ENCODE measurements at regions not wholly inside any gene's neighbourhood (a gene's known extent, or its start where the extent isn't known, plus 50 kb on each side); places are given as distances from the start of the nearest gene placed in this dataset.

GRCh38 chr9:109602987-109603386 lies 104.9 kb upstream of the PTPN3 start:
- H3K4me2 ChIP-seq (ENCODE audit: insufficient read depth, low read length) = no peak overlapping the region
- no TSS peak for BruUV-seq (replicated peaks)
- TF ChIP-seq ZNF274 (IDR thresholded peaks at IDR 0.05; ENCODE audit: borderline replicate concordance, low read depth, low read length) (no peak), ZBTB17 (CRISPR knock-in tag; IDR thresholded peaks at IDR 0.05) (no peak), ZNF395 (CRISPR knock-in tag; IDR thresholded peaks at IDR 0.05) (no peak), ZNF212 (CRISPR knock-in tag; IDR thresholded peaks at IDR 0.05) (no peak), ZNF316 (IDR thresholded peaks at IDR 0.05) (no peak), IRF2 (CRISPR knock-in tag; IDR thresholded peaks at IDR 0.05) (no peak), ZSCAN29 (IDR thresholded peaks at IDR 0.05) (no peak), ZNF282 (CRISPR knock-in tag; IDR thresholded peaks at IDR 0.05) (no peak), ERF (CRISPR knock-in tag; IDR thresholded peaks at IDR 0.05) (no peak), ZNF639 (CRISPR knock-in tag; conservative IDR thresholded peaks at IDR 0.05 in 1 of 2, IDR thresholded peaks at IDR 0.05 in 1 of 2) (no peak), SPI1 (IDR thresholded peaks at IDR 0.05; ENCODE audit: borderline replicate concordance, low read depth, low read length) (no peak), ZNF586 (CRISPR knock-in tag; conservative IDR thresholded peaks at IDR 0.05) (no peak)
- H2AFZ ChIP-seq (ENCODE audit: low read depth, low read length) = no peak overlapping the region
- intact Hi-C loops (cut with micrococcal nuclease) = no loop called here
- H3K4me1 ChIP-seq (replicated peaks in 1 of 2; ENCODE audit: control insufficient read depth in 2 of 2, insufficient read depth in 2 of 2, low read length in 2 of 2) = no peaks in the 10 kb centered on the region; a peak in 1 of 5 replicates
- no peaks in the 10 kb centered on the region for H3K9me1 ChIP-seq (ENCODE audit: control insufficient read depth, insufficient read depth, low read length)
- no peaks in the 10 kb centered on the region for H3K36me3 ChIP-seq (ENCODE audit: control insufficient read depth, insufficient read depth, low read length)
- 0% methylated on average over 4 of the region's 4 CpGs for WGBS (ENCODE audit: insufficient coverage, low coverage, missing lambda C conversion rate)
- H3K9me3 ChIP-seq (replicated peaks; ENCODE audit: control insufficient read depth, insufficient read depth, low read depth, low read length) = no peaks in the 10 kb centered on the region
- DNase-seq (ENCODE audit: extremely low read depth in 1 of 4, low spot score in 3 of 4) (no peak), FAIRE-seq (no peak), ATAC-seq (no peak)
- no peak overlapping the region for H3K9ac ChIP-seq (ENCODE audit: insufficient read depth in 1 of 2, low read depth in 2 of 2, low read length in 2 of 2)
- POLR2A ChIA-PET = interaction anchor here (0.7 kb wide), 1 partner anchor 11 kb away, joined by 3 read pairs; no protein-coding TSS in a partner anchor
- CTCF ChIA-PET (ENCODE audit: low intra/inter-chr PET ratio) = no interaction called here
- H4K20me1 ChIP-seq (replicated peaks; ENCODE audit: control insufficient read depth, insufficient read depth, low read length) = no peaks in the 10 kb centered on the region
- in situ Hi-C loops (cut with MboI) = no loop called here
- H3K27ac ChIP-seq (ENCODE audit: extremely low read depth, low read depth, low read length) = no peak overlapping the region
- H3K79me2 ChIP-seq (ENCODE audit: control insufficient read depth, insufficient read depth, low read length) = no peaks in the 10 kb centered on the region
- H3K4me3 ChIP-seq = no peak overlapping the region
- peaks cover 0 to 5% of the 10 kb centered on the region in 2 experiments; a peak in 2 of 5 replicates for H3K27me3 ChIP-seq (ENCODE audit: control insufficient read depth in 2 of 2, insufficient read depth in 2 of 2, low read length in 2 of 2)
